ENCODE measurements at regions not wholly inside any gene's neighbourhood (a gene's known extent, or its start where the extent isn't known, plus 50 kb on each side); places are given as distances from the start of the nearest gene placed in this dataset.

DNA sequence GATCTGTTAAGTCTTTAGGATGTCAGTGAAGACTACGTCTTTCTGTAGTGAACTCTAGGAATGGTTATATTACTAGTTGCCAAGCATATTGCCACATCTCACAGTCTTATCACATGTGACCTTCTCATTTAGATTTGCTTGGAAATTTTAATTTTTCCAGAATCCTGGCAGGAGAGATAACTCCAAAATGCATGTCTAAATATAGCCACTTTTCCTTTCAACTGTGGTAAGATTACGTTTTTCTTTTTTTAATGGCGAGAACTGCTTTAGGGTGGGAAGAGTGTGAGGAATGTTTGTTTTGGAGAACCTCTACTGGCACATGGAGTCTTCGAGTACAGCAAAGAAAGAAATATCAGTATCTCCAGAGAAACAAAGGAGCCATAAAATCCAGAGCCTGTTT is 91.7 kb upstream of the ADAMTSL1 start:
- BruUV-seq (replicated peaks): no TSS peak
- H3K36me3 ChIP-seq (replicated peaks in 1 of 2; ENCODE audit: control insufficient read depth in 1 of 2, insufficient read depth in 2 of 2, low read length in 2 of 2): no peaks in the 10 kb centered on the region
- in situ Hi-C loops (cut with HindIII; ENCODE audit: extremely low pct_ligation_motif_present, low pct_unique_long_range_greater_than_20kb): no loop called here
- no peak for ATAC-seq
- WGBS (ENCODE audit: low lambda C conversion rate): 3% methylated on average over 4 of the region's 4 CpGs
- H3K9ac ChIP-seq (ENCODE audit: insufficient read depth, low read depth, low read length): no peak overlapping the region
- H3K4me2 ChIP-seq (ENCODE audit: low read depth, low read length): no peak overlapping the region
- DNase-seq (ENCODE audit: low spot score): no peak
- no peaks in the 10 kb centered on the region for H3K79me2 ChIP-seq (ENCODE audit: insufficient read depth, low read length)
- TF ChIP-seq ZNF557 (CRISPR knock-in tag; IDR thresholded peaks at IDR 0.05) (no peak), HOXA5 (CRISPR knock-in tag; IDR thresholded peaks at IDR 0.05) (no peak), BRD4 (CRISPR knock-in tag; IDR thresholded peaks at IDR 0.05) (no peak), IRX3 (CRISPR knock-in tag; IDR thresholded peaks at IDR 0.05; ENCODE audit: borderline replicate concordance, low read depth) (no peak), SCMH1 (CRISPR knock-in tag; IDR thresholded peaks at IDR 0.05; ENCODE audit: borderline replicate concordance) (no peak), EED (CRISPR knock-in tag; IDR thresholded peaks at IDR 0.05) (no peak), CBX1 (IDR thresholded peaks at IDR 0.05; ENCODE audit: low read depth) (no peak), FOXM1 (CRISPR knock-in tag; IDR thresholded peaks at IDR 0.05) (no peak), ZNF564 (CRISPR knock-in tag; IDR thresholded peaks at IDR 0.05) (no peak), SUZ12 (IDR thresholded peaks at IDR 0.05; ENCODE audit: low read depth, low read length) (no peak), NFKBIZ (CRISPR knock-in tag; IDR thresholded peaks at IDR 0.05) (no peak), ZSCAN9 (CRISPR knock-in tag; IDR thresholded peaks at IDR 0.05; ENCODE audit: borderline replicate concordance) (no peak), MTF2 (CRISPR knock-in tag; IDR thresholded peaks at IDR 0.05; ENCODE audit: borderline replicate concordance) (no peak), ELK4 (CRISPR knock-in tag; IDR thresholded peaks at IDR 0.05; ENCODE audit: borderline replicate concordance) (no peak), ATF7 (IDR thresholded peaks at IDR 0.05) (no peak), ATF7 (CRISPR knock-in tag; IDR thresholded peaks at IDR 0.05) (no peak)
- TF ChIP-seq, protein P1, sequence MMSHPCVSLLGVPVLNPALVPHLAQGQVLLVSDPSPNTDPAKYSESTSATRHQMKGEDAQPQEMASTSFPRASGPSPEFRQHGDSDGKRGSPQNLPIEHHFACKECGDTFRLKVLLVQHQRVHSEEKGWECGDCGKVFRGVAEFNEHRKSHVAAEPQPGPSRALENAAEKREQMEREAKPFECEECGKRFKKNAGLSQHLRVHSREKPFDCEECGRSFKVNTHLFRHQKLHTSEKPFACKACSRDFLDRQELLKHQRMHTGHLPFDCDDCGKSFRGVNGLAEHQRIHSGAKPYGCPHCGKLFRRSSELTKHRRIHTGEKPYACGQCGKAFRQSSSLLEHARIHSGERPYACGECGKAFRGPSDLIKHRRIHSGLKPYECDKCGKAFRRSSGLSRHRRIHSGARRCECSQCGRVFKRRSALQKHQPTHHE (CRISPR knock-in tag; IDR thresholded peaks at IDR 0.05; ENCODE audit: borderline replicate concordance): no peak
- TF ChIP-seq, protein P2, sequence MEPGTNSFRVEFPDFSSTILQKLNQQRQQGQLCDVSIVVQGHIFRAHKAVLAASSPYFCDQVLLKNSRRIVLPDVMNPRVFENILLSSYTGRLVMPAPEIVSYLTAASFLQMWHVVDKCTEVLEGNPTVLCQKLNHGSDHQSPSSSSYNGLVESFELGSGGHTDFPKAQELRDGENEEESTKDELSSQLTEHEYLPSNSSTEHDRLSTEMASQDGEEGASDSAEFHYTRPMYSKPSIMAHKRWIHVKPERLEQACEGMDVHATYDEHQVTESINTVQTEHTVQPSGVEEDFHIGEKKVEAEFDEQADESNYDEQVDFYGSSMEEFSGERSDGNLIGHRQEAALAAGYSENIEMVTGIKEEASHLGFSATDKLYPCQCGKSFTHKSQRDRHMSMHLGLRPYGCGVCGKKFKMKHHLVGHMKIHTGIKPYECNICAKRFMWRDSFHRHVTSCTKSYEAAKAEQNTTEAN (CRISPR knock-in tag; conservative IDR thresholded peaks at IDR 0.05): no peak
- TF ChIP-seq, protein P3, sequence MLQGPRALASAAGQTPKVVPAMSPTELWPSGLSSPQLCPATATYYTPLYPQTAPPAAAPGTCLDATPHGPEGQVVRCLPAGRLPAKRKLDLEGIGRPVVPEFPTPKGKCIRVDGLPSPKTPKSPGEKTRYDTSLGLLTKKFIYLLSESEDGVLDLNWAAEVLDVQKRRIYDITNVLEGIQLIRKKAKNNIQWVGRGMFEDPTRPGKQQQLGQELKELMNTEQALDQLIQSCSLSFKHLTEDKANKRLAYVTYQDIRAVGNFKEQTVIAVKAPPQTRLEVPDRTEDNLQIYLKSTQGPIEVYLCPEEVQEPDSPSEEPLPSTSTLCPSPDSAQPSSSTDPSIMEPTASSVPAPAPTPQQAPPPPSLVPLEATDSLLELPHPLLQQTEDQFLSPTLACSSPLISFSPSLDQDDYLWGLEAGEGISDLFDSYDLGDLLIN (CRISPR knock-in tag; IDR thresholded peaks at IDR 0.05; ENCODE audit: borderline replicate concordance): no peak
- TF ChIP-seq, protein P4, sequence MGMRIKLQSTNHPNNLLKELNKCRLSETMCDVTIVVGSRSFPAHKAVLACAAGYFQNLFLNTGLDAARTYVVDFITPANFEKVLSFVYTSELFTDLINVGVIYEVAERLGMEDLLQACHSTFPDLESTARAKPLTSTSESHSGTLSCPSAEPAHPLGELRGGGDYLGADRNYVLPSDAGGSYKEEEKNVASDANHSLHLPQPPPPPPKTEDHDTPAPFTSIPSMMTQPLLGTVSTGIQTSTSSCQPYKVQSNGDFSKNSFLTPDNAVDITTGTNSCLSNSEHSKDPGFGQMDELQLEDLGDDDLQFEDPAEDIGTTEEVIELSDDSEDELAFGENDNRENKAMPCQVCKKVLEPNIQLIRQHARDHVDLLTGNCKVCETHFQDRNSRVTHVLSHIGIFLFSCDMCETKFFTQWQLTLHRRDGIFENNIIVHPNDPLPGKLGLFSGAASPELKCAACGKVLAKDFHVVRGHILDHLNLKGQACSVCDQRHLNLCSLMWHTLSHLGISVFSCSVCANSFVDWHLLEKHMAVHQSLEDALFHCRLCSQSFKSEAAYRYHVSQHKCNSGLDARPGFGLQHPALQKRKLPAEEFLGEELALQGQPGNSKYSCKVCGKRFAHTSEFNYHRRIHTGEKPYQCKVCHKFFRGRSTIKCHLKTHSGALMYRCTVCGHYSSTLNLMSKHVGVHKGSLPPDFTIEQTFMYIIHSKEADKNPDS (CRISPR knock-in tag; IDR thresholded peaks at IDR 0.05): no peak
- ChIA-PET POLR2A (no interaction called here), CTCF (ENCODE audit: low intra/inter-chr PET ratio, low total read pairs) (no interaction called here)
- no peak overlapping the region for H2AFZ ChIP-seq (ENCODE audit: low read length)
- H3K4me1 ChIP-seq (ENCODE audit: insufficient read depth, low read length): no peaks in the 10 kb centered on the region
- no peaks in the 10 kb centered on the region for H4K20me1 ChIP-seq (ENCODE audit: insufficient read depth, low read length)
- no peaks in the 10 kb centered on the region for H3K27me3 ChIP-seq (ENCODE audit: control insufficient read depth in 1 of 2, insufficient read depth in 2 of 2, low read length in 2 of 2)
- intact Hi-C loops (cut with micrococcal nuclease; ENCODE audit: unreplicated experiment): no loop called here
- no peaks in the 10 kb centered on the region for H3K9me3 ChIP-seq (ENCODE audit: low read length)
- H3K4me3 ChIP-seq (replicated peaks in 1 of 3; ENCODE audit: insufficient read depth in 1 of 3, low read depth in 2 of 3, low read length in 3 of 3): no peak overlapping the region
- H3K27ac ChIP-seq (ENCODE audit: extremely low read length, insufficient read depth, low read length): no peak overlapping the region
- FAIRE-seq: no peak

All from HepG2 (cell line).